Islet precursor cell (in vitro differentiated cells): ENCODE measurements at regions not wholly inside any gene's neighbourhood (a gene's known extent, or its start where the extent isn't known, plus 50 kb on each side); places are given as distances from the start of the nearest gene placed in this dataset.
"Not testable (repeated sequence)": the region's sequence is repeated elsewhere in the genome, so short reads cannot be mapped to it uniquely, and the experiment has no call there.

ENCODE experiments used
- DNase-seq: peaks from one replicate; pipeline ENCODE4 v3.0.0-alpha.2; 2018

- no peak for DNase-seq
Measured at GRCh38 chr4:151564321-151564720, 155.3 kb downstream of the FHIP1A start.

GRCh38 chr4:151565583-151565982 lies 156.6 kb downstream of the FHIP1A start:
- DNase-seq, result no peak

GRCh38 chr4:151566053-151566452 lies 157.1 kb downstream of the FHIP1A start:
- DNase-seq, result no peak

- DNase-seq, result no peak
Measured at GRCh38 chr4:151567056-151567455, 158.1 kb downstream of the FHIP1A start.

- DNase-seq, result no peak
Measured at GRCh38 chr4:151568966-151569365, 160.0 kb downstream of the FHIP1A start.

GRCh38 chr4:151569650-151570049 lies 160.7 kb downstream of the FHIP1A start:
- no peak for DNase-seq

GRCh38 chr4:151573474-151573873 lies 164.5 kb downstream of the FHIP1A start:
- no peak for DNase-seq

GRCh38 chr4:151573945-151574344 lies 165.0 kb downstream of the FHIP1A start:
- DNase-seq, result no peak

- no peak for DNase-seq
Measured at GRCh38 chr4:151574968-151575367, 166.0 kb downstream of the FHIP1A start.

- no peak for DNase-seq
Measured at GRCh38 chr4:151575646-151576045, 166.7 kb downstream of the FHIP1A start.

- no peak for DNase-seq
Measured at GRCh38 chr4:151576627-151577026, 167.7 kb downstream of the FHIP1A start.

GRCh38 chr4:151581570-151581969 lies 172.6 kb downstream of the FHIP1A start:
- no peak for DNase-seq

- DNase-seq, result no peak
Measured at GRCh38 chr4:151582098-151582497, 173.1 kb downstream of the FHIP1A start.

- DNase-seq, result no peak
Measured at GRCh38 chr4:151583157-151583914, 174.4 kb downstream of the FHIP1A start.

- DNase-seq, result no peak
Measured at GRCh38 chr4:151584101-151584500, 175.1 kb downstream of the FHIP1A start.

- not testable (repeated sequence) for DNase-seq
Measured at GRCh38 chr4:151595629-151596028, 165.2 kb downstream of the GATB start.

GRCh38 chr4:151597691-151598090 lies 163.1 kb downstream of the GATB start:
- DNase-seq, result not testable (repeated sequence)

GRCh38 chr4:151599863-151600262 lies 160.9 kb downstream of the GATB start:
- DNase-seq, result no peak

- no peak for DNase-seq
Measured at GRCh38 chr4:151600432-151600831, 160.4 kb downstream of the GATB start.

GRCh38 chr4:151603377-151603776 lies 157.4 kb downstream of the GATB start:
- no peak for DNase-seq

GRCh38 chr4:151604238-151604637 lies 156.6 kb downstream of the GATB start:
- DNase-seq, result no peak

- DNase-seq, result no peak
Measured at GRCh38 chr4:151605215-151605614, 155.6 kb downstream of the GATB start.

- DNase-seq, result no peak
Measured at GRCh38 chr4:151606061-151606460, 154.7 kb downstream of the GATB start.

- DNase-seq, result no peak
Measured at GRCh38 chr4:151610229-151610628, 150.6 kb downstream of the GATB start.

- DNase-seq, result no peak
Measured at GRCh38 chr4:151611960-151612359, 148.8 kb downstream of the GATB start.
